GM23248 (cell line): ENCODE measurements at regions not wholly inside any gene's neighbourhood (a gene's known extent, or its start where the extent isn't known, plus 50 kb on each side); places are given as distances from the start of the nearest gene placed in this dataset.
A peak's percentile ranks its signal among the peaks of the same experiment; 100 is the strongest.

ENCODE experiments used
- DNase-seq: peaks from one replicate; pipeline ENCODE4 v3.0.0-alpha.2; 2015
- H2AFZ ChIP-seq: fragments of 200-600 bp; sonication (generic); 2 replicates; pipeline ENCODE4 v1.6.1; 2016; ENCODE audit warnings: antibody characterized with exemption
- H3F3A ChIP-seq: fragments of 200-600 bp; sonication (generic); 2 replicates; pipeline ENCODE4 v1.6.1; 2016; ENCODE audit warnings: mild to moderate bottlenecking, antibody characterized with exemption, mixed run types; ENCODE audit not compliant: insufficient read depth
- H3K27ac ChIP-seq: fragments of 200-600 bp; sonication (generic); 2 replicates; pipeline ENCODE4 v1.5.1; 2016; ENCODE audit warnings: mild to moderate bottlenecking
- H3K27me3 ChIP-seq: fragments of 200-600 bp; sonication (generic); replicated peaks from 2 replicates; pipeline ENCODE4 v1.6.1; 2016; ENCODE audit warnings: mild to moderate bottlenecking; ENCODE audit not compliant: insufficient read depth
- H3K36me3 ChIP-seq: fragments of 200-600 bp; sonication (generic); 2 replicates; pipeline ENCODE4 v1.6.1; 2016; ENCODE audit warnings: low read depth, mild to moderate bottlenecking
- H3K4me1 ChIP-seq: fragments of 200-600 bp; sonication (generic); 2 replicates; pipeline ENCODE4 v1.6.1; 2016; ENCODE audit warnings: mild to moderate bottlenecking; ENCODE audit not compliant: insufficient read depth
- H3K4me2 ChIP-seq: fragments of 200-600 bp; sonication (generic); one replicate; pipeline ENCODE4 v1.6.1; 2016; ENCODE audit warnings: mild to moderate bottlenecking; ENCODE audit not compliant: unreplicated experiment
- H3K4me3 ChIP-seq: fragments of 200-600 bp; sonication (generic); 2 replicates; pipeline ENCODE4 v1.5.1; 2016; ENCODE audit warnings: mild to moderate bottlenecking
- H3K79me2 ChIP-seq: fragments of 200-600 bp; sonication (generic); 2 replicates; pipeline ENCODE4 v1.6.1; 2016; ENCODE audit warnings: mild to moderate bottlenecking; ENCODE audit not compliant: insufficient read depth
- H3K9ac ChIP-seq: fragments of 200-600 bp; sonication (generic); 2 replicates; pipeline ENCODE4 v1.6.1; 2016; ENCODE audit warnings: mild to moderate bottlenecking
- H3K9me2 ChIP-seq: fragments of 200-600 bp; sonication (generic); 2 replicates; pipeline ENCODE4 v1.6.1; 2016; ENCODE audit warnings: mixed run types, mild to moderate bottlenecking, moderate library complexity; ENCODE audit not compliant: insufficient read depth
- H3K9me3 ChIP-seq: fragments of 200-600 bp; sonication (generic); one replicate; pipeline ENCODE4 v1.6.1; 2017; ENCODE audit warnings: low read depth
- H4K20me1 ChIP-seq: fragments of 200-600 bp; sonication (generic); 2 replicates; pipeline ENCODE4 v1.6.0; 2016; ENCODE audit not compliant: insufficient read depth
- EZH2 ChIP-seq: fragments of 200-600 bp; sonication (generic); IDR thresholded peaks from 2 replicates; pipeline ENCODE4 v1.6.1; 2018; ENCODE audit warnings: antibody characterized with exemption, mild to moderate bottlenecking; ENCODE audit not compliant: insufficient read depth, poor library complexity, severe bottlenecking
- EZH2phosphoT487 ChIP-seq: fragments of 200-600 bp; sonication (generic); IDR thresholded peaks from 2 replicates; pipeline ENCODE4 v1.6.1; 2018; ENCODE audit warnings: antibody characterized with exemption, moderate library complexity, mild to moderate bottlenecking, low read depth; ENCODE audit not compliant: insufficient read depth
- WGBS, 2 experiments: methylation state at CpG; one replicate each; pipeline ENCODE4 v1.1.6; 2015 to 2017; ENCODE audit warnings: low lambda C conversion rate in 2 of 2, low coverage in 1 of 2; ENCODE audit errors: missing lambda C conversion rate in 2 of 2; 5-methylcytosine and 5-hydroxymethylcytosine counted together
- in situ Hi-C: fragments of 300-500 bp; cut with MboI; formaldehyde crosslinking; loops from 2 replicates; pipeline ENCODE4 v1.15.0; 2020

DNA sequence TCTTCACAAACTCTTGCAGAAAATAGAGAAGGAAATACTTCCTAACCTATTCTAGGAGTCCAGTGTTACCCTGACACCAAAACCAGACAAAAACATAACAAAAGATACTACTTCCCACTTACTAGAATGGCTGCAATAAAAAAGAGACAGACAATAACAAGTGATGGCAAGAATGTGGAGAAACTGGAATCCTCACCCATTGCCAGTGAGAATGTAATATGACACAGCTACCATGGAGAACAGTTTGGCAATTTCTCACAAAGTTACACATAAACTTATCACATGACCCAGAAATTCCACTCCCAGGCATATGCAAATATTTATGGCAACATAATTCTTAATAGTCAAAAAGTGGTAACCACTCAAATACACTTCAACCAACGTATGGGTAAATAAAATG, 209.8 kb upstream of the CTAGE1 start:
- H3K9me3 ChIP-seq: no peaks in the 10 kb centered on the region
- no peak overlapping the region for H3K9ac ChIP-seq
- no peak for TF ChIP-seq EZH2phosphoT487
- no peak overlapping the region for H3K27ac ChIP-seq
- H3K79me2 ChIP-seq: no peaks in the 10 kb centered on the region
- no peak overlapping the region for H2AFZ ChIP-seq
- H3K27me3 ChIP-seq: no peaks in the 10 kb centered on the region
- no peaks in the 10 kb centered on the region for H3K36me3 ChIP-seq
- peaks cover 10% of the 10 kb centered on the region; the same call in 1 of the 2 replicates for H3F3A ChIP-seq
- no peaks in the 10 kb centered on the region for H3K9me2 ChIP-seq
- WGBS, 2 experiments: 44 to 57% methylated on average over 1 of the region's 1 CpG
- no peak for DNase-seq
- in situ Hi-C loops: no loop called here
- H3K4me1 ChIP-seq: peaks cover 7% of the 10 kb centered on the region
- no peaks in the 10 kb centered on the region for H4K20me1 ChIP-seq
- H3K4me3 ChIP-seq: no peak overlapping the region
- H3K4me2 ChIP-seq: no peak overlapping the region

DNA sequence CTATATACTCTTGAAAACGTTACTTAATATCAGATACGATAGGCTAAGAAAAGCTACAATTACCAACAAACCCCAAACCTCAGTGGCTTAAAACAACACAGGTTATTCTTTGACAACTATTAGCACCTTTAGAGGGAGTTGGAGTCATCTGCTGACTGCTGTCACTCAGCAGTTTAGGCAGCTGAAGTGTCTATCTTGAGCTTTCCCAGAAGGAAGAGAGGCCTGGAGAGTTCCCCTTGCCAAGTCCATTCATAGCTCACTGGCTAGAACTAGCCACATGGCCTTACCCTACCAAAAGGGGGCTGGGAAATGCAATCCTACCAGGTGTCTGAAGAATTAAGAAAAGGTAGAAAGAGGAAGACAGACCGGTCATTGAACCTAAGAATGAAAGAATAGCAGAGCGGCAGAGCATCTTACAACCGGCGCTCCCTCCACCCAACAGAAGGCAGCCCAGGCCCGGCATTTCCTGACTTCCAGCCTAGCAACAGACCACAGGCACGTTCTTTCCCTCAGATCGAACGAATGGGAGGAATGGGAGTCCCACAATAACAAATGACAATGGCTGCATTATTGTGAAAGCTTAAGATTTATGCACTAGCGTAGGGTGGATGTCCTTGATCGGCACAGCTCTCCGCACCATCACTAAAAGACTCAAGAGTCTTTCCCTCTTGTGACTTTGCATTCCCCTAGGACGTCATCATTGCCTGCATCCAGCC, 211.2 kb upstream of the CTAGE1 start:
- no peak overlapping the region for H3K4me3 ChIP-seq
- no peaks in the 10 kb centered on the region for H3K27me3 ChIP-seq
- H3K79me2 ChIP-seq: no peaks in the 10 kb centered on the region
- WGBS, 2 experiments: 60 to 68% methylated on average over 14 of the region's 14 CpGs
- H3K9ac ChIP-seq: no peak overlapping the region
- no peak for DNase-seq
- no peak overlapping the region for H3K4me2 ChIP-seq
- H2AFZ ChIP-seq: no peak overlapping the region
- H3K27ac ChIP-seq: no peak overlapping the region
- TF ChIP-seq EZH2: no peak
- TF ChIP-seq EZH2phosphoT487: no peak
- peaks cover 8% of the 10 kb centered on the region for H3K4me1 ChIP-seq
- in situ Hi-C loops: no loop called here
- H3K9me2 ChIP-seq: no peaks in the 10 kb centered on the region
- H3K9me3 ChIP-seq: no peaks in the 10 kb centered on the region
- H3K36me3 ChIP-seq: no peaks in the 10 kb centered on the region
- H4K20me1 ChIP-seq: no peaks in the 10 kb centered on the region
- peaks cover 10% of the 10 kb centered on the region; the same call in 1 of the 2 replicates for H3F3A ChIP-seq

DNA sequence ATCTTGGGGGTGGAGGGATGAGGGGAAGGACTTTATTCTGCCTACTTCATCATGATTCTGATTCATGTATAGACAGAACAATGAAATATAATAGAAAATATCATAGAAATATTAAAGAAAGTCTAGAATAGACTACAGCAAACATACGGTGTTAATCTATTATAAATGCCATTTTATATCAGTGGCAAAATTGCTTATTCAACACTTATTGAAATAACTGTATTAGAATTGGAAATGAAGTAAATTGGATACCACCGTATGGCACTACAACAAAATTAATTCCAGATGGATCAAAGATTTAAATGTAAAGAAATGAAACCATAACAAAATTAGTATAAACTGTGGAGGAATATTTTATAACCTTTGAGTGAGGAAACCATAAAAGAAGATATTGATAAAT, 213.3 kb upstream of the CTAGE1 start:
- Histone ChIP-seq H3K9me3 (peaks cover 4% of the 10 kb centered on the region), H3K9ac (no peak overlapping the region), H3K4me2 (no peak overlapping the region), H3F3A (peaks cover 10% of the 10 kb centered on the region; the same call in 1 of the 2 replicates), H3K9me2 (no peaks in the 10 kb centered on the region), H3K79me2 (no peaks in the 10 kb centered on the region), H3K36me3 (no peaks in the 10 kb centered on the region), H3K4me3 (no peak overlapping the region), H2AFZ (no peak overlapping the region), H3K4me1 (peaks cover 8% of the 10 kb centered on the region), H3K27me3 (no peaks in the 10 kb centered on the region), H3K27ac (no peak overlapping the region), H4K20me1 (no peaks in the 10 kb centered on the region)
- WGBS, 2 experiments: 70 to 82% methylated on average over 2 of the region's 2 CpGs
- TF ChIP-seq EZH2 (no peak), EZH2phosphoT487 (no peak)
- in situ Hi-C loops: no loop called here
- DNase-seq: no peak

GRCh38 chr18:22632191-22632590, 214.5 kb upstream of the CTAGE1 start:
- 44 to 50% methylated on average over 4 of the region's 4 CpGs for WGBS, 2 experiments
- TF ChIP-seq EZH2phosphoT487: no peak
- TF ChIP-seq EZH2: no peak
- Histone ChIP-seq H4K20me1 (no peaks in the 10 kb centered on the region), H3K36me3 (no peaks in the 10 kb centered on the region), H3K4me1 (peaks cover 8% of the 10 kb centered on the region), H3K4me3 (no peak overlapping the region), H3K4me2 (no peak overlapping the region), H2AFZ (no peak overlapping the region), H3F3A (peaks cover 12% of the 10 kb centered on the region), H3K79me2 (no peaks in the 10 kb centered on the region), H3K9me2 (no peaks in the 10 kb centered on the region), H3K9ac (no peak overlapping the region), H3K27ac (no peak overlapping the region), H3K9me3 (peaks cover 4% of the 10 kb centered on the region), H3K27me3 (no peaks in the 10 kb centered on the region)
- DNase-seq: peak; percentile 10
- in situ Hi-C loops: no loop called here

- no peak for DNase-seq
- Histone ChIP-seq H3K79me2 (no peaks in the 10 kb centered on the region), H3K27me3 (no peaks in the 10 kb centered on the region), H3K4me3 (no peak overlapping the region), H3K9me2 (no peaks in the 10 kb centered on the region), H3K9ac (no peak overlapping the region), H3K4me1 (peaks cover 30% of the 10 kb centered on the region), H2AFZ (no peak overlapping the region), H3K4me2 (no peak overlapping the region), H3K27ac (no peak overlapping the region), H3K9me3 (peaks cover 4% of the 10 kb centered on the region), H3F3A (peaks cover 33% of the 10 kb centered on the region), H3K36me3 (no peaks in the 10 kb centered on the region), H4K20me1 (no peaks in the 10 kb centered on the region)
- in situ Hi-C loops: no loop called here
- TF ChIP-seq EZH2phosphoT487 (no peak), EZH2 (no peak)
- WGBS, 2 experiments: 53 to 69% methylated on average over 3 of the region's 3 CpGs
These were observed 216.7 kb upstream of the CTAGE1 start for GRCh38 chr18:22634464-22634863.
